ENCODE measurements at regions not wholly inside any gene's neighbourhood (a gene's known extent, or its start where the extent isn't known, plus 50 kb on each side); places are given as distances from the start of the nearest gene placed in this dataset.

GRCh38 chr2:48209214-48209885 lies 105.1 kb upstream of the FOXN2 start:
- H3K9me3 ChIP-seq, result no peaks in the 10 kb centered on the region
- intact Hi-C loops (cut with DNase I), result no loop called here
- no peak overlapping the region for H3K4me3 ChIP-seq
- H3K27ac ChIP-seq, result no peak overlapping the region
- H3K36me3 ChIP-seq, result no peaks in the 10 kb centered on the region
- DNase-seq, result no peak
- peaks cover 0 to 9% (median 1%) of the 10 kb centered on the region in 4 donors for H3K4me1 ChIP-seq
- H3K27me3 ChIP-seq, result no peaks in the 10 kb centered on the region
- TF ChIP-seq EP300 (IDR thresholded peaks at IDR 0.05), result no peak
- TF ChIP-seq CTCF (IDR thresholded peaks at IDR 0.05), result no peak
- TF ChIP-seq POLR2AphosphoS5 (IDR thresholded peaks at IDR 0.05), result no peak
- no peak for TF ChIP-seq POLR2A (IDR thresholded peaks at IDR 0.05)

DNA sequence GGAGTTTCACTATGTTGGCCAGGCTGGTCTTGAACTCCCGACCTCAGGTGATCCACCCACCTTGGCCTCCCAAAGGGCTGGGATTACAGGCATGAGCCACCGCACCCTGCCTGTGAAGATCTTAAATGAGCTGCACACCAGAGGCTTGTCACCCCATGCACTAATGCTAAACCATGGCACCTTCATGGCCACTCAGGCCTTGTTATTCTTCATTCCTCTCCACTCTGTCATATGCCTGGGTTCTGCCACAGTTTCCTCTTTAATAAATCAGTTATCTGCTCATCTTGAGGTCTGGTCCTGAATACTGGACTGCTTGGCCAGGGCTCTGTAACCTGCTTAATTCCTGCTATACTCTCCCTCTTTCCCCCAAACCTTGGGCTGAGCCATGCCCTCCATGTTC lies 104.3 kb upstream of the FOXN2 start:
- 94 to 97% methylated on average over 2 of the region's 2 CpGs for whole genome bisulfite sequencing, 2 donors
- intact Hi-C loops (cut with DNase I), result no loop called here

GRCh38 chr2:48213646-48214045 lies 100.8 kb upstream of the FOXN2 start:
- no peak for DNase-seq
- TF ChIP-seq POLR2A (IDR thresholded peaks at IDR 0.05) (no peak), POLR2AphosphoS5 (IDR thresholded peaks at IDR 0.05) (no peak), CTCF (IDR thresholded peaks at IDR 0.05) (no peak), EP300 (IDR thresholded peaks at IDR 0.05) (no peak)
- WGBS, 2 donors, result 89 to 92% methylated on average over 3 of the region's 3 CpGs
- Histone ChIP-seq H3K4me1 (peaks cover 0 to 9% (median 1%) of the 10 kb centered on the region in 4 donors), H3K36me3 (no peaks in the 10 kb centered on the region), H3K27me3 (no peaks in the 10 kb centered on the region), H3K4me3 (no peak overlapping the region), H3K9me3 (no peaks in the 10 kb centered on the region), H3K27ac (no peak overlapping the region)
- intact Hi-C loops (cut with DNase I), result no loop called here

More for the DNA sequence above, 104.3 kb upstream of the FOXN2 start:
- Histone ChIP-seq H3K27ac (no peak overlapping the region), H3K4me3 (no peak overlapping the region), H3K36me3 (no peaks in the 10 kb centered on the region), H3K27me3 (no peaks in the 10 kb centered on the region), H3K9me3 (no peaks in the 10 kb centered on the region), H3K4me1 (peaks cover 0 to 9% (median 1%) of the 10 kb centered on the region in 4 donors)
- TF ChIP-seq CTCF (IDR thresholded peaks at IDR 0.05), result no peak
- TF ChIP-seq POLR2A (IDR thresholded peaks at IDR 0.05), result no peak
- no peak for TF ChIP-seq EP300 (IDR thresholded peaks at IDR 0.05)
- no peak for TF ChIP-seq POLR2AphosphoS5 (IDR thresholded peaks at IDR 0.05)
- DNase-seq, result no peak

DNA sequence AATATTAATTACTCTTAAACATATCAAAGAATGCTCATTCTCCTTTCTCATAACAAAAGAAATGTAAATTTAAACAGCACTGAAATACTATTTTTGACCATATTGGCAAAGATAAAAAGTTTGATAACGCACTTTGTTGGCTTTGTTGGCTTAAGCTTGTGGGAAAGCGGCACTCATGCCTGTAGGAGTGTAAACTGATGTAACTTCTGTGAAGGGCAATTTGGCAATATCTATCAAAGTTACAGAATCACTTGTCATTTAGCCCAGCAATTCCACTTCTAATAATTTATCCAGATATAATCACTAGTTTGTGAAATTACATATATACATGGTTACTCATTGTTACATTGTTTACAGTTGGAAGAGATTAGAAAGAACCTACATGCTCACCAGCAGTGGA lies 96.3 kb upstream of the FOXN2 start:
- H3K36me3 ChIP-seq, result no peaks in the 10 kb centered on the region
- no peak overlapping the region for H3K27ac ChIP-seq
- no peaks in the 10 kb centered on the region for H3K4me1 ChIP-seq
- no peak overlapping the region for H3K4me3 ChIP-seq
- DNase-seq, result no peak
- WGBS, 2 donors, result 95 to 98% methylated on average over 2 of the region's 2 CpGs
- intact Hi-C loops (cut with DNase I), result no loop called here
- no peaks in the 10 kb centered on the region for H3K9me3 ChIP-seq
- H3K27me3 ChIP-seq, result no peaks in the 10 kb centered on the region
- TF ChIP-seq POLR2A (IDR thresholded peaks at IDR 0.05) (no peak), POLR2AphosphoS5 (IDR thresholded peaks at IDR 0.05) (no peak), EP300 (IDR thresholded peaks at IDR 0.05) (no peak), CTCF (IDR thresholded peaks at IDR 0.05) (no peak)

- H3K27me3 ChIP-seq, result no peaks in the 10 kb centered on the region
- intact Hi-C loops (cut with DNase I), result no loop called here
- DNase-seq, result no peak
- WGBS, 2 donors, result 86 to 87% methylated on average over 3 of the region's 3 CpGs
- TF ChIP-seq POLR2A (IDR thresholded peaks at IDR 0.05) (no peak), POLR2AphosphoS5 (IDR thresholded peaks at IDR 0.05) (no peak), EP300 (IDR thresholded peaks at IDR 0.05) (no peak), CTCF (IDR thresholded peaks at IDR 0.05) (no peak)
- no peaks in the 10 kb centered on the region for H3K9me3 ChIP-seq
- H3K4me3 ChIP-seq, result no peak overlapping the region
- no peaks in the 10 kb centered on the region for H3K36me3 ChIP-seq
- no peak overlapping the region for H3K27ac ChIP-seq
- no peaks in the 10 kb centered on the region for H3K4me1 ChIP-seq
Measured at GRCh38 chr2:48219234-48219554, 95.3 kb upstream of the FOXN2 start.

Data from sigmoid colon (tissue), 6 donors.